T-cell (primary cell): ENCODE measurements at regions not wholly inside any gene's neighbourhood (a gene's known extent, or its start where the extent isn't known, plus 50 kb on each side); places are given as distances from the start of the nearest gene placed in this dataset.

Experiments
- ATAC-seq, 4 experiments: fragments of 200-7000 bp in 3 of 4; fragments of 150-1000 bp in 1 of 4; cut with Tn5 transposase; replicated peaks in 1 of 4; 1 replicate in 3 of 4; 2 replicates in 1 of 4; pipeline ENCODE4 v1.10.0; 2021; ENCODE audit warnings: moderate library complexity in 3 of 4, mild to moderate bottlenecking in 2 of 4, moderate number of reproducible peaks in 1 of 4
- CTCF ChIA-PET, 2 donors: fragments of 300-600 bp; sonication (Branson Sonifier 250); formaldehyde crosslinking; loops; one replicate each; lab custom pipeline; 2022; ENCODE audit warnings: antibody characterized with exemption in 2 of 2; lab: Charles Lee
- POLR2A ChIA-PET, 2 donors: fragments of 300-600 bp; sonication (Branson Sonifier 250); formaldehyde crosslinking; loops; one replicate each; lab custom pipeline; 2022; ENCODE audit warnings: antibody characterized with exemption in 2 of 2; lab: Charles Lee
- DNase-seq, 35 experiments: peaks; one replicate each; pipeline versions ENCODE4 v3.0.0 to v3.0.0-alpha.2; 2013 to 2023
- H3K27ac ChIP-seq: one replicate; pipeline ENCODE4 v1.5.1; 2013; ENCODE audit warnings: low read length
- H3K27me3 ChIP-seq, 2 experiments: replicated peaks in 1 of 2; 1 replicate in 1 of 2; 2 replicates in 1 of 2; pipeline versions ENCODE4 v1.6.1 to v1.7.0; 2013; ENCODE audit warnings: low read length in 1 of 2, mixed read lengths in 1 of 2; ENCODE audit not compliant: control insufficient read depth in 2 of 2, insufficient read depth in 2 of 2; ENCODE audit errors: extremely low read depth in 1 of 2
- H3K36me3 ChIP-seq, 2 donors: 1 replicate in 1 of 2; 2 replicates in 1 of 2; pipeline versions ENCODE4 v1.6.1 to v1.7.0; 2013; ENCODE audit warnings: low read length in 1 of 2; ENCODE audit not compliant: control insufficient read depth in 2 of 2, insufficient read depth in 1 of 2; ENCODE audit errors: extremely low read depth in 1 of 2
- H3K4me1 ChIP-seq, 2 experiments: 1 replicate in 1 of 2; 2 replicates in 1 of 2; pipeline versions ENCODE4 v1.6.1 to v1.7.0; 2013; ENCODE audit warnings: low read length in 2 of 2, mixed read lengths in 1 of 2; ENCODE audit not compliant: insufficient read depth in 2 of 2, control insufficient read depth in 1 of 2; ENCODE audit errors: extremely low read depth in 1 of 2
- H3K4me3 ChIP-seq, 2 donors: 1 replicate in 1 of 2; 2 replicates in 1 of 2; pipeline versions ENCODE4 v1.5.1 to v1.7.0; 2013; ENCODE audit warnings: mild to moderate bottlenecking in 2 of 2, low read length in 1 of 2, moderate library complexity in 1 of 2; ENCODE audit not compliant: control insufficient read depth in 1 of 2; ENCODE audit errors: extremely low read depth in 1 of 2
- H3K9me3 ChIP-seq: 2 replicates; pipeline ENCODE4 v1.7.0; 2013
- H3K27ac Mint-ChIP-seq, 2 donors: one replicate each; pipeline ENCODE4 v1.8.0; 2020 to 2021; ENCODE audit warnings: mild to moderate bottlenecking in 2 of 2, mixed read lengths in 2 of 2
- H3K27me3 Mint-ChIP-seq, 2 donors: one replicate each; pipeline ENCODE4 v1.8.0; 2021 to 2022; ENCODE audit warnings: mixed read lengths in 2 of 2
- H3K36me3 Mint-ChIP-seq: one replicate; pipeline ENCODE4 v1.8.0; 2021; ENCODE audit warnings: mixed read lengths
- H3K4me1 Mint-ChIP-seq, 3 donors: one replicate each; pipeline ENCODE4 v1.8.0; 2020 to 2022; ENCODE audit warnings: mixed read lengths in 3 of 3, mild to moderate bottlenecking in 1 of 3
- H3K4me3 Mint-ChIP-seq, 3 donors: one replicate each; pipeline ENCODE4 v1.8.0; 2020 to 2022; ENCODE audit warnings: mild to moderate bottlenecking in 3 of 3, mixed read lengths in 3 of 3, moderate library complexity in 3 of 3
- H3K9me3 Mint-ChIP-seq, 3 donors: one replicate each; pipeline ENCODE4 v1.8.0; 2020 to 2022; ENCODE audit warnings: mixed read lengths in 3 of 3
- WGBS: methylation state at CpG from one replicate; pipeline ENCODE4 v1.1.5; 2013; ENCODE audit warnings: missing lambda C conversion rate; ENCODE audit not compliant: insufficient coverage; 5-methylcytosine and 5-hydroxymethylcytosine counted together

- no peak for ATAC-seq
- no peak for DNase-seq
- H3K4me3 Mint-ChIP-seq = no peak overlapping the region
- CTCF ChIA-PET = no interaction called here
- peaks cover 0 to 3% (median 0%) of the 10 kb centered on the region in 3 donors for H3K9me3 Mint-ChIP-seq
- H3K27ac Mint-ChIP-seq = no peak overlapping the region
- no peaks in the 10 kb centered on the region for H3K36me3 ChIP-seq
- no peak overlapping the region for H3K27ac ChIP-seq
- H3K4me1 ChIP-seq = no peaks in the 10 kb centered on the region
- H3K4me3 ChIP-seq = no peak overlapping the region
- POLR2A ChIA-PET = no interaction called here
- H3K4me1 Mint-ChIP-seq = no peaks in the 10 kb centered on the region
- H3K27me3 ChIP-seq = no peaks in the 10 kb centered on the region
- H3K27me3 Mint-ChIP-seq = no peaks in the 10 kb centered on the region
- H3K9me3 ChIP-seq = no peaks in the 10 kb centered on the region
- H3K36me3 Mint-ChIP-seq = no peaks in the 10 kb centered on the region
These were observed 358.2 kb downstream of the CD109 start for GRCh38 chr6:74054190-74054589.

- CTCF ChIA-PET = no interaction called here
- Histone ChIP-seq H3K36me3 (no peaks in the 10 kb centered on the region), H3K4me3 (no peak overlapping the region), H3K27ac (no peak overlapping the region), H3K9me3 (no peaks in the 10 kb centered on the region), H3K27me3 (no peaks in the 10 kb centered on the region), H3K4me1 (no peaks in the 10 kb centered on the region)
- Mint-ChIP-seq H3K4me1 (no peaks in the 10 kb centered on the region), H3K36me3 (no peaks in the 10 kb centered on the region), H3K27ac (no peak overlapping the region), H3K9me3 (peaks cover 0 to 3% (median 0%) of the 10 kb centered on the region in 3 donors), H3K27me3 (no peaks in the 10 kb centered on the region), H3K4me3 (no peak overlapping the region)
- DNase-seq = no peak
- WGBS = 75% methylated on average over 1 of the region's 3 CpGs
- POLR2A ChIA-PET = no interaction called here
- no peak for ATAC-seq
These were observed 354.9 kb downstream of the CD109 start for GRCh38 chr6:74050921-74051320.

GRCh38 chr6:74048387-74048786, 352.4 kb downstream of the CD109 start:
- ATAC-seq (no peak), DNase-seq (no peak)
- ChIA-PET POLR2A (no interaction called here), CTCF (no interaction called here)
- Mint-ChIP-seq H3K36me3 (no peaks in the 10 kb centered on the region), H3K27ac (no peak overlapping the region), H3K27me3 (no peaks in the 10 kb centered on the region), H3K4me1 (no peaks in the 10 kb centered on the region), H3K4me3 (no peak overlapping the region), H3K9me3 (peaks cover 0 to 3% (median 0%) of the 10 kb centered on the region in 3 donors)
- no peak overlapping the region for H3K4me3 ChIP-seq
- no CpG with 5 or more reads among the region's 2 CpGs for WGBS
- no peak overlapping the region for H3K27ac ChIP-seq
- no peaks in the 10 kb centered on the region for H3K9me3 ChIP-seq
- no peaks in the 10 kb centered on the region for H3K36me3 ChIP-seq
- no peaks in the 10 kb centered on the region for H3K4me1 ChIP-seq
- H3K27me3 ChIP-seq = no peaks in the 10 kb centered on the region

DNA sequence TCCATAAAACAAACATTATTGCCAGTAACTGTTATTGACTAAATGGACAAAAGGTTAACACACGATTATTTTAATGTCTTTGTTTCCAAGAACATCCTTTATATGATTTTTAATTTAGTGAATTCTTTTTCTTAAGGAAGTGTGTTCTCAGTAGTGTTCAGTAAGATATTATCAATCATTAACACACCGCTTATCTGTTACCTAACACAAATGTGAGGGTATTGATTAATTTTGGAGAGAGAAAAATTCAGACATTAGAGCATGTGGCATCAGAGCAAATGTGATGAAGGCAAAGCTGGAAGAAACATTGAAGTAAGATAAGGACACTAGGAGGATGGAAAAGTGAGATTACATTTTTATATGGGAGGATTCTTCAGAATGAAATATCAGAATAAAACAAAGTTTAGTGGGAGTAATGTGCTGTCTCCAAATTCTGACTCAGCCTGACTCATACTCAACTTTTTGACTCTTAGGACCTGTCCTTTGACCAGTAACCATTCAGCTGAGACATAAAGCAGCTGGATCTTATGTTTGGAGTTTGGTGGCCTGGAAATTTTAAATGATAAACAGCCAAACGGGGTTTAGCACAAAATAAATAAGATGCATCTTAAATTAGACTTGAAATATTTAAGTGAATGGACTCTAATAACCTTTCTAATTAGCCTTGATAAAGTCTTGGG, 348.6 kb downstream of the CD109 start:
- Mint-ChIP-seq H3K27me3 (peaks cover 0 to 2% of the 10 kb centered on the region in 2 donors), H3K36me3 (no peaks in the 10 kb centered on the region), H3K27ac (no peak overlapping the region), H3K4me1 (no peaks in the 10 kb centered on the region), H3K9me3 (peaks cover 0 to 3% (median 0%) of the 10 kb centered on the region in 3 donors), H3K4me3 (no peak overlapping the region)
- no peaks in the 10 kb centered on the region for H3K4me1 ChIP-seq
- ChIA-PET POLR2A (no interaction called here), CTCF (no interaction called here)
- no peak overlapping the region for H3K27ac ChIP-seq
- ATAC-seq (no peak), DNase-seq (no peak)
- no peaks in the 10 kb centered on the region for H3K9me3 ChIP-seq
- no CpG with 5 or more reads among the region's 3 CpGs for whole genome bisulfite sequencing
- no peaks in the 10 kb centered on the region for H3K36me3 ChIP-seq
- H3K4me3 ChIP-seq = no peak overlapping the region
- no peaks in the 10 kb centered on the region for H3K27me3 ChIP-seq

- Histone ChIP-seq H3K9me3 (no peaks in the 10 kb centered on the region), H3K27ac (no peak overlapping the region), H3K4me1 (no peaks in the 10 kb centered on the region), H3K36me3 (no peaks in the 10 kb centered on the region), H3K4me3 (no peak overlapping the region), H3K27me3 (peaks cover 0 to 2% of the 10 kb centered on the region in 2 experiments)
- Mint-ChIP-seq H3K36me3 (no peaks in the 10 kb centered on the region), H3K27me3 (peaks cover 0 to 2% of the 10 kb centered on the region in 2 donors), H3K9me3 (peaks cover 0 to 16% (median 4%) of the 10 kb centered on the region in 3 donors), H3K4me3 (no peak overlapping the region), H3K27ac (no peak overlapping the region), H3K4me1 (no peaks in the 10 kb centered on the region)
- 75% methylated on average over 3 of the region's 3 CpGs for WGBS
- DNase-seq (no peak), ATAC-seq (no peak)
- CTCF ChIA-PET = no interaction called here
- POLR2A ChIA-PET = no interaction called here
These were observed 345.4 kb downstream of the CD109 start for GRCh38 chr6:74041420-74041819.

- no peaks in the 10 kb centered on the region for H3K4me1 Mint-ChIP-seq
- H3K27me3 Mint-ChIP-seq = no peaks in the 10 kb centered on the region
- DNase-seq (no peak), ATAC-seq (no peak)
- no peaks in the 10 kb centered on the region for H3K4me1 ChIP-seq
- H3K36me3 ChIP-seq = no peaks in the 10 kb centered on the region
- H3K9me3 Mint-ChIP-seq = peaks cover 0 to 6% (median 5%) of the 10 kb centered on the region in 3 donors
- H3K4me3 ChIP-seq = no peak overlapping the region
- no peak overlapping the region for H3K27ac Mint-ChIP-seq
- ChIA-PET CTCF (no interaction called here), POLR2A (no interaction called here)
- no peak overlapping the region for H3K27ac ChIP-seq
- WGBS = 75% methylated on average over 3 of the region's 5 CpGs
- H3K27me3 ChIP-seq = no peaks in the 10 kb centered on the region
- H3K9me3 ChIP-seq = no peaks in the 10 kb centered on the region
- H3K36me3 Mint-ChIP-seq = no peaks in the 10 kb centered on the region
- H3K4me3 Mint-ChIP-seq = no peak overlapping the region
These were observed 322.8 kb downstream of the CD109 start for GRCh38 chr6:74018825-74019224.

DNA sequence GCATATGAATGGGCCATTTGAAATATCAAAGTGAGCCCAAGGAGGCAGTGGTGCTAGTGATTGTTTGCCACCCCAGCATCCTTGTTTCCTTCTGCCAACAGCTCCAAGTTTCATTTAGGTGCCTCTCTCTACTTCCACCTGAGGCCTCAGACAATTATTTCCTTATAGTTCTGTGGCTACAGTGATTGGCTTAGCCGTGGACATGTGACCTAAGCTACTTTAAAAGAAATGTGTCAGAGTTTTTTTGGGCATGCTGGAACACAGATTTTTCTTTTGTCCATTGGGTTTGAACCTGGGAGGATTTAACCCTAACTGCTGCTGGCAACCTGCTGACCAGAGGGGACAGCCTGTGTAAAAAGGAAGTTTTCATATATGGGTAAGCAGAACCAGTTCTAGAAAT, 319.4 kb downstream of the CD109 start:
- Mint-ChIP-seq H3K9me3 (peaks cover 0 to 7% (median 3%) of the 10 kb centered on the region in 3 donors), H3K4me1 (no peaks in the 10 kb centered on the region), H3K36me3 (no peaks in the 10 kb centered on the region), H3K27ac (no peak overlapping the region), H3K4me3 (no peak overlapping the region), H3K27me3 (no peaks in the 10 kb centered on the region)
- ChIA-PET CTCF (interaction anchor here in 1 of 2 donors (0.7 kb wide), 1 partner anchor 13 kb away, joined by 3 read pairs; no protein-coding TSS in a partner anchor), POLR2A (no interaction called here)
- Histone ChIP-seq H3K4me1 (no peaks in the 10 kb centered on the region), H3K27ac (no peak overlapping the region), H3K36me3 (no peaks in the 10 kb centered on the region), H3K4me3 (no peak overlapping the region), H3K27me3 (no peaks in the 10 kb centered on the region), H3K9me3 (no peaks in the 10 kb centered on the region)
- WGBS = 17% methylated on average over 1 of the region's 1 CpG
- ATAC-seq (no peak), DNase-seq (no peak)
